ENCODE measurements at regions not wholly inside any gene's neighbourhood (a gene's known extent, or its start where the extent isn't known, plus 50 kb on each side); places are given as distances from the start of the nearest gene placed in this dataset.

DNA sequence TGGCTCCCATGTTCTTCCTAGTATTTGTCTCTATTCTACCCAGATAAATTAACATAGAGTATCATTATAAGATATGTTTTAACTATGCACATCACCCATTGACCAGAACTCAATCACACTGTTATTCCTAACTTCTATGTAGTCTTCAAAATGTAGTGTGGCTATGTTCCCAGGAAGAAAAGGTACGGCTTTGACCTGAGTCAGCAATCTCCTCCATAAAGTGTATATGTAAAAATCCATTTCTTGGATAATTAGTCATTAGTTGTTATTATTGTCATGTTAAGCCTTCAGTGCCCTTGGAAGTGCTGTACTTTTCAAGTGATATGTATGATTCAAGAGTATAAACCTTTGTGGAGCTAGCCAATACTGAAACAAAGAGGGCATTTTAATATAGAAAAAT, 444.0 kb upstream of the ZWINT start:
- no peak overlapping the region for H3K27ac ChIP-seq
- no peak for TF ChIP-seq ZFX (IDR thresholded peaks at IDR 0.05)
- TF ChIP-seq, protein P1, sequence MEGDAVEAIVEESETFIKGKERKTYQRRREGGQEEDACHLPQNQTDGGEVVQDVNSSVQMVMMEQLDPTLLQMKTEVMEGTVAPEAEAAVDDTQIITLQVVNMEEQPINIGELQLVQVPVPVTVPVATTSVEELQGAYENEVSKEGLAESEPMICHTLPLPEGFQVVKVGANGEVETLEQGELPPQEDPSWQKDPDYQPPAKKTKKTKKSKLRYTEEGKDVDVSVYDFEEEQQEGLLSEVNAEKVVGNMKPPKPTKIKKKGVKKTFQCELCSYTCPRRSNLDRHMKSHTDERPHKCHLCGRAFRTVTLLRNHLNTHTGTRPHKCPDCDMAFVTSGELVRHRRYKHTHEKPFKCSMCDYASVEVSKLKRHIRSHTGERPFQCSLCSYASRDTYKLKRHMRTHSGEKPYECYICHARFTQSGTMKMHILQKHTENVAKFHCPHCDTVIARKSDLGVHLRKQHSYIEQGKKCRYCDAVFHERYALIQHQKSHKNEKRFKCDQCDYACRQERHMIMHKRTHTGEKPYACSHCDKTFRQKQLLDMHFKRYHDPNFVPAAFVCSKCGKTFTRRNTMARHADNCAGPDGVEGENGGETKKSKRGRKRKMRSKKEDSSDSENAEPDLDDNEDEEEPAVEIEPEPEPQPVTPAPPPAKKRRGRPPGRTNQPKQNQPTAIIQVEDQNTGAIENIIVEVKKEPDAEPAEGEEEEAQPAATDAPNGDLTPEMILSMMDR (conservative IDR thresholded peaks at IDR 0.05) = no peak

DNA sequence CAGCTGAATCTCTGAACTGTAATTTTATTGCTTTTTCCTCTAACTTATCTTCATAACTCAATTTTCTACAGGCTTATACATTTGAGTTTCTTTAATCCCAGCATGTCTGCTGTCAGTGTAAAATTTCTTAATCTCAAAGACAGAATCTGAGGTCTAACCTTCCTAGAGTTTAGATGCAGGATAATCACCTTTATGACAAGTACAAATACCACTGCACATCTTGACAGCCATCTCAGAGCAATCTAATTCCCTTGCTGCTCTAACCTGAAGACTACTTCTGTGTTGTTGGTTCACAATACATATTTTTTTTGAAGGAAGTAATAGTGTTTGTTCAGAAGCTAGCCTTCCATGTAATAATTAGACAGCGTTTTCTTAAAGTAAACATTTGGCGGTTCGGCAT, 424.2 kb upstream of the ZWINT start:
- TF ChIP-seq, protein P1 (conservative IDR thresholded peaks at IDR 0.05) = no peak
- no peak for TF ChIP-seq ZFX (IDR thresholded peaks at IDR 0.05)
- no peak overlapping the region for H3K27ac ChIP-seq

DNA sequence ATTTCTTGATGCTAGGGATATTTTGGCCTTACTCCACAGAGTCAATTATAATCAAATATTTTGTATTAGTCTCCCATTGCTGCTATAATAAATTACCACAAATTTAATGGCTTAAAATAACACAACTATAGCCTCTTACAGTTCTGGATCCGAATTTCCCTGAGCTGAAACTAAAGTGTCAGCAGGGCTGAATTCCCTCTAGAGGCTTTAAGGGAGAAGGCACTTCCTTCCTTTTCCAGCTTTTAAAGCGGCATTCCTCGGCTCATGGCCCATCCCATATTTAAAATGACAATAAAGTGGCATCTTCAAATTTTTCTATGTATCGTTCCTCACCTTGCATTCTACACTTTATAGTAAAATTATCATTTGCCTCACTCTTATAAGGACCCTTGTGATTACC, 421.4 kb upstream of the ZWINT start:
- H3K27ac ChIP-seq = no peak overlapping the region
- no peak for TF ChIP-seq ZFX (IDR thresholded peaks at IDR 0.05)
- TF ChIP-seq, protein P1 (conservative IDR thresholded peaks at IDR 0.05) = no peak; the same call in 1 of the 2 replicates

DNA sequence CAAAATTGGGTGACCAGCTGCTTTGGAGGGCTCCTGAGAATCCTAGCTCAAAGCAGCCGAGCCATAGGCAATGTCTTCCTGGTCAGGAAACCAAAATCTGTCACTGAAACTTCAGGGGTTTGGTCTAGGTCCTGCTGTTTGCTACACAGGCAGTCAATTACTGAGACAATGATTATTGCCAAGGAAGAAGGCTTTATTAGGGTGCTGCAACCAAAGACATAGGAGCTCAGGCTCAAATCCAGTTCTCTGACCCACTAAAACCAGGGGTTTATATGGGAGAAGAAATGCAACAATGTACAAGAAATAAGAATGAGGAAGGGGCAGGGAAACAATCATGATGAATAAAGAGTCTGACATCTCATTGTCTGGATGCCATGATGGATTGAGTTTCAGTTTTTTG, 410.3 kb upstream of the ZWINT start:
- TF ChIP-seq, protein P1 (conservative IDR thresholded peaks at IDR 0.05) = no peak
- no peak for TF ChIP-seq ZFX (IDR thresholded peaks at IDR 0.05)
- no peak overlapping the region for H3K27ac ChIP-seq

DNA sequence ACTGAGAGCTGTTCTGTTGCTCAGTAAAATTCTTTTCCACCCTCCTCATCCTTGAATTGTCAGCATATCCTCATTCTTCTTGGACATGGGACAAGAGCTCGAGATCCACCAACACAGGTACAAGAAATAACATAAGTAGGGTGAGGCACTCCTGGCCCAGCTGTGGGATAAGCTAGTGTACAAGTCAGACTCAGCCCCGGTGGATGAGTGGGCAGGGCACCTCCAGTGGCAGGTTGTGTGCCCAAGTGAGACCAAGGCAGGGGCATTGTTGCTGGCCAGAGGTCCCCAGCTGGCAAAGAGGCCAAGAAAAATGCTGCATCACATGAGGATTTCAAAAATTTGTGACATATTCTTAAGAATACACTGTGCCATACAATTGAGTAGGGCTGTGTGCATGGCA, 402.0 kb upstream of the ZWINT start:
- H3K27ac ChIP-seq = no peak overlapping the region
- TF ChIP-seq, protein P1 (conservative IDR thresholded peaks at IDR 0.05) = no peak
- TF ChIP-seq ZFX (IDR thresholded peaks at IDR 0.05) = no peak

DNA sequence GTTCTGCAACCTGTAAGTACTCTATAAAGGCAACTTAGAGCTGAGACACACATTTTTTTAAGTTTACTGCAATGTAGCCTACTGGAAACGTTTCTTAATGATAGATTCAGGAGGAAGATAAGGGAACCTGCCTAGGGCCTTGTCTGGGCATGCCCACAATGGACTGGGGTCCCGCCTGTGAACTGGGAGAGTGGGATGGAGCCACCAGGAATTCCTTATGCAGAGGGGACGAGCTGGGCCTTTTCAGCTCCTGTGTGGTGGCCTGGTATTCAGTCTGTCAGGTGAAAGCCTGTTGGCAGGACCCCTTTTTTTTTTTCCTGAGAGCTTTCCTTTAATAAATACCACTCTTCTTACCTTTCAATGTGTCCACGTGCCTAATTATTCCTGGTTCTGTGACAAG, 384.4 kb upstream of the ZWINT start:
- H3K27ac ChIP-seq = no peak overlapping the region
- TF ChIP-seq, protein P1 (conservative IDR thresholded peaks at IDR 0.05) = no peak

DNA sequence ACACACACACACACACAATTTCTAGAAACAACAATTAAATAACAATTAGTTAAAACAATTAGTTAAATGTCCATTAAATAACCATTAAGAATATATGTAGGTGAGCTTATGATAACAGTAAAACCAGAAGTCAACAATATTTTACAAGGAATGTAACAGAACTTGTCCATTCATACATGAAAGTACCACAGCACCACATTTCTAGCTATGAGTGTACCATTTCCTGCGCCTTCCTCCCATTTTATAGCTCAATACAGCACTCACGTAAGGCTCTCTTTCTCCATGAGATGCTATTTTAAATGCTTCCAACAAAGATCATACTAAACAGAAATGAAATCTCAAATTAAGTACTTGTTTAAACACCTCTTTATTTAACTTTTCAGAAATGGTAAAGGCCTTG, 367.3 kb upstream of the ZWINT start:
- TF ChIP-seq, protein P1 (conservative IDR thresholded peaks at IDR 0.05) = no peak
- no peak for TF ChIP-seq ZFX (IDR thresholded peaks at IDR 0.05)

More for the DNA sequence above, 367.3 kb upstream of the ZWINT start:
- no peak overlapping the region for H3K27ac ChIP-seq
